GM03348 (cell line): ENCODE measurements at regions not wholly inside any gene's neighbourhood (a gene's known extent, or its start where the extent isn't known, plus 50 kb on each side); places are given as distances from the start of the nearest gene placed in this dataset.
"Not testable (repeated sequence)": the region's sequence is repeated elsewhere in the genome, so short reads cannot be mapped to it uniquely, and the experiment has no call there.

Experiments
- DNase-seq: peaks from one replicate; pipeline ENCODE4 v3.0.0; 2012; ENCODE audit warnings: low spot score

GRCh38 chr13:108077284-108077683, 138.1 kb downstream of the LIG4 start:
- no peak for DNase-seq

DNA sequence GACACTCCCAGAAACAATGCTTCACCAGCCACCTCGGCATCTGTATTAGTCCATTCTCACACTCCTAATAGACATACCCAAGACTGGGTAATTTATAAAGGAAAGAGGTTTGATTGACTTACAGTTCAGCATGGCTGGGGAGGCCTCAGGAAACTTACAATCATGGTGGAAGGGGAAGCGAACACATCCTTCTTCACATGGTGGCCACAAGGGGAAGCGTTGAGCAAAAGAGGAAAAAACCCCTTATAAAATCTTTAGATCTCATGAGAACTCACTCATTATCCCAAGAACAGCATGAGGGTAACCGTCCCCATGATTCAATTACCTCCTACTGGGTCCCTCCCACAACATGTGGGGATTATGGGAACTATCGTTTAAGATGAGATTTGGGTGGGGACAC, 140.9 kb downstream of the LIG4 start:
- DNase-seq, result not testable (repeated sequence)

GRCh38 chr13:108070925-108071324, 144.4 kb downstream of the LIG4 start:
- DNase-seq, result no peak

DNA sequence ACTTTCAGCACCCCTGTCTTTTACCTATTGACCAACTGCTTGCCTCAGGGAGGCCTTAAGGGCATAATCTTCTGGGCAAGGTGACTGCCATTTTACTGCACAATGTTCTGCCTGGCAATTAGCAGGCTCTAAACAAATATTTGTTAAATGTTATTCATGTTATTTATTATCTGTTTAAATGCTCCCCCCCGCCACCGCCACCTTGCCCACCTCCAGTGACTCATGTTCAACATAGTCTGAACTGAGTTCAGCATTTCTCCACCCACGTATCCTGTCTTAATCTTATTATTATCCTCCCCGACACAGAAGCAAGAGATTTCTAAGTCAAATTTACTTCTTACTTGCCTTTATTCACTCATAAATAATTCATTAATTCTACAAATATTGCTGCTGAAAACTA, 144.8 kb downstream of the LIG4 start:
- no peak for DNase-seq

DNA sequence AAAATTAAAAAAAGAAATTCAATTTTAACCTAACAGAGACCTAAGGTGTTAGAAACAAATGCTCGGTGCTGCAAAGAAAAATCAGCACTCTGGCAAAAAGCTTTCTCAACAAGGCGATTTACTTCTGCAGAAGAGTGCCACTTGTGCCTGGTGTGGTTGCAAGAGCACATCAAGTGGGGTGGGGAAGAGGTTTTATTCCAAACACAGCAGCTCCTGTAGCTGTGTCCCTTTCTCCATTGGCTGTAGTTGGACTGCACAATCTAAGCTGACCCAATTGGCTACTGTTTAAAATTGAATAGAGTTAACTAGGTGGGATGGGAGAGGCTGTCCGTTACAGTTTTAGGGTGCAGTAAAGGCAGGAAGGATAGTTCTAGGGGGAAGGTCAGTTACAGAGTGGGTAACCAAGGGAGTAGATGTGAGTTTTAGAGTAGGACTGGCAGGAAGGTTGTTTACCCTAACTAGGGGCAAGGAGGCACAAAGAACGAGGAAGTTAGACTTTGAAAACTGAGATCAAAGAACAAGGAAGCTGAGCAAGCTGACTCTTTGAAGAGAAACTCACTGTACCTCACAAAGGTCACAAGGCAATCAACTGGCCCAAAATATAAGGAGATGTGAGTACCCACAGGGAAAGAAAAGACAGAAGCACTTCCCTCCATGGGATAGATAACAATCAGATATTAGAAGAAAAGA, 145.7 kb downstream of the LIG4 start:
- DNase-seq, result no peak

DNA sequence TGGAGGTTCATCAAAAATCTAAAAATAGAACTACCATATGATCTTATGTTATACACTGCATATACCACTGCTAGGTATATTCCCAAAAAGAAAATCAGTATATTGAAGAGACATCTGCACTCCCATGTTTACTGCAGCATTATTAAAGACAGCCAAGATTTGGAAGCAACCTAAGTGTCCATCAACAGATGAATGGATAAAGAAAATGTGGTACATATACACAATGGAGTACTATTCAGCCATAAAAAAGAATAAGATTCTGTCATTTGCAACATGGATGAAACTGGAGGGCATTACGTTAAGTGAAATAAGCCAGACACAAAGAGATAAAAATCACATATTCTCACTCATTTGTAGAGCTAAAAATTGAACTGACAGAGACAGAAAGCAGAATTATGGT, 151.0 kb downstream of the LIG4 start:
- not testable (repeated sequence) for DNase-seq

- no peak for DNase-seq
Observed at GRCh38 chr13:108060111-108060510, 155.2 kb downstream of the LIG4 start.

DNA sequence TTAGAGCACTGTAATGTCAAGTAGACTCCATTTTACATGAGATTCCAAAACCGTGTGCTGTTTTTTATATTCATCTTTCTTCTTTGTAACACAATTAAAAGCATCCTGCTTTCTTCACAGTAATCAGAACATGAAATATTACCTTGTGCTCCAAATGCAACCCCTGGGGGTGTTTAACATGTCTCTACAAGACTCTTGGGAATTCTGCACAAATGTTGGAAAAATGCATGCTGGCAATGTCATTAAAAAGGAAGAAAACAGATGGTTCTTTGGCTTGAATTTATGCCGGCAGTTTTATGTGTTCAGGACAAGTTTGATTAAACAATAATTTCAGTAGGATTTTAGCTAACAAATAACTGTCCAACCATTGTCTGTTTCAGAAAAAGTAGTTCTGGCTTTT, 159.1 kb downstream of the LIG4 start:
- DNase-seq, result no peak

DNA sequence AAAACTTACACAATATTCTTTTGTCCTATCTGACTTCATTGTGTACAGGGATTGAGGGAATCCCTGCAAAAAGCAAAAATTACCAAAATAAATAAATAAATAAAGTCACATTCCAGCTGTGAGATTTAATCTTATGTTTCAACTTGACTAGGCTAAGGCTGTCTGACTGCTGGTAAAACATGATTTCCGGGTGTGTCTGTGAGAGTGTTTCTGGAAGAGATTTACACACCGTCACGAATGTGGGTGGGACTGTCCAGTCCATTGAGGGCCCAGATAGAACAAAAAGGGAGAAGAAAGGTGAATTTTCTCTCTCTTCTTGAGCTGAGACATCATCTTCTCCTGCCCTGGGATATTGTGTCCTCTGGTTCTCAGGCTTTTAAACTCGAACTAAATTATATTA, 166.1 kb downstream of the LIG4 start:
- no peak for DNase-seq

DNA sequence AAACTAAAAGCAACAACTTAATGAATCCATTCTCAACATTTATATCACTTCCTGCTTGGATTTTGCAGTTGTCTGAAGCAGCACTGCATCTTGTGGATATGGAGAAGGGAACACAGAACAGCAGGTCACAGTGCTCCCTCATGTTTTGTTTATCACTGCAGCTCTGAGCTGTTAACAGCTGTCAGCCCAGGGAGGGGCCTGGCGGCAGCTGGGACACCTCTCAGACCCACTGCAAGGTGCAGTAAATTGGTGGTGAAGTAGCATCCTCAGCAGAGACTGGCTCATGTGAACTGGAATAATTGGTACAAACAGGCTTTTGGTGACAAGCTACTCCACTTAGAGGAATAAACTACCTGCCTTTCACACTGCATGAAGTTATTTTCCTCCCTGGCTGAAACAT, 170.4 kb downstream of the LIG4 start:
- no peak for DNase-seq

DNA sequence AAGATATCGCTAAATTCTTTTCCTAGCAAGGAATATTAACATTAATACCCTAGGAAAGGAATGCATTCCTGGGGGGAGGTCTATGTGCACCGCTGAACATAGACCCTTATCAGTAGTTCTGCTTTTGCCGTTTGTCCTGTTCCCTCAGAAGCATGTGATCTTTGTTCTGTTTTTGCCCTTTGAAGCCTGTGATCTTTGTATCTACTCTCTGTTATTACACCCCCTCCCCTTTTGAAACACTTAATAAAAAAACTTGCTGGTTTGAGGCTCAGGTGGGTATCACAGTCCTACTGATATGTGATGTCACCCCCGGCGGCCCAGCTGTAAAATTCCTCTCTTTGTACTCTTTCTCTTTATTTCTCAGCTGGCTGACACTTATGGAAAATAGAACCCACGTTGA, 172.5 kb downstream of the LIG4 start:
- DNase-seq, result not testable (repeated sequence)

- DNase-seq, result no peak
Observed at GRCh38 chr13:108037348-108037747, 178.0 kb downstream of the LIG4 start.

DNA sequence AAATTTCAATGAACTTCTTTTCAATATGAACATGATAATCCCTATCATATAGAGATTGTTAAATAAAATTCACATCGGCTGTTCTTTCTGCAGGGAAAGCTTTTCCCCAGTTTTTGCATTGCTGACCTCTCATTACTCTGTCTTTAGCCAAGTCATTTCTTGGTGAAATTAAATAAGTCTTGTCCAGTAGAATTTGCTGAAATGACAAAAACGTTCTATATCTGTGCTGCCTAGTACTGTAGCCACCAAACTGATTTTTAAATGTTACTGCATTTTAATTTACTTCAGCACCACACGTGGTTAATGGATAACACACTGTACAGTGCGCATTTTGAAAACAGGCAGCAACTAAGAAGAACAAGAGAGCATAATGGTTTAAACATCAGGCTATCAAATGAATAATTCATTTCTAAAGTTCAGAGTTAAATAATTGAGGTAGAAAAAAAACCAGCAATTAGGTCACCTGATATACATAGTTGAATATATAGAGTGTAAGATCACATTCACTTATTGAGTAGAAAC, 178.9 kb downstream of the LIG4 start:
- DNase-seq, result no peak

DNA sequence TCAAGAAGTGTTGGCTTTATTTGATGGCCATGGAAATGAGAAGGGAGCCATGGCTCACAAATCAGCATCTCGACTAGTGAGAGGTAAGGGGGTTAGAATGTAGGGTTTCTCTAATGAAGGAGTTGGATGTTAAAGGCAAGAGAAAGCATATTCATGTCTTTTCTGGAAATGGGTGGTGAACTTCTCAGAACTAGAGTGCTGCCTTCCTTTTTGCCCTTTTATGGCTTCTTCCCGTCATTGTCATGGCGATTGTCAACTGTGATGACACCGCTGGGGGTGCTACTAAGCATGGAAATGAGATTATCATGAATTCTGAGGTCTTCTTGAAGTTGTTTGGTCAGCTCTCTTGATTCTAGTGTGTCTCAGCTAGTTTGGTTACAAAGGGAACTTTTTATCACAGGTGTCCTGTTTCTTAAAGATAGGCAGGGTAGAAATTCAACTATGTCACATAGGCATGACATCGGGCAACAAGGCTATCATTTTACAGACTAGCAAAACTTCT, 180.4 kb downstream of the LIG4 start:
- no peak for DNase-seq

DNA sequence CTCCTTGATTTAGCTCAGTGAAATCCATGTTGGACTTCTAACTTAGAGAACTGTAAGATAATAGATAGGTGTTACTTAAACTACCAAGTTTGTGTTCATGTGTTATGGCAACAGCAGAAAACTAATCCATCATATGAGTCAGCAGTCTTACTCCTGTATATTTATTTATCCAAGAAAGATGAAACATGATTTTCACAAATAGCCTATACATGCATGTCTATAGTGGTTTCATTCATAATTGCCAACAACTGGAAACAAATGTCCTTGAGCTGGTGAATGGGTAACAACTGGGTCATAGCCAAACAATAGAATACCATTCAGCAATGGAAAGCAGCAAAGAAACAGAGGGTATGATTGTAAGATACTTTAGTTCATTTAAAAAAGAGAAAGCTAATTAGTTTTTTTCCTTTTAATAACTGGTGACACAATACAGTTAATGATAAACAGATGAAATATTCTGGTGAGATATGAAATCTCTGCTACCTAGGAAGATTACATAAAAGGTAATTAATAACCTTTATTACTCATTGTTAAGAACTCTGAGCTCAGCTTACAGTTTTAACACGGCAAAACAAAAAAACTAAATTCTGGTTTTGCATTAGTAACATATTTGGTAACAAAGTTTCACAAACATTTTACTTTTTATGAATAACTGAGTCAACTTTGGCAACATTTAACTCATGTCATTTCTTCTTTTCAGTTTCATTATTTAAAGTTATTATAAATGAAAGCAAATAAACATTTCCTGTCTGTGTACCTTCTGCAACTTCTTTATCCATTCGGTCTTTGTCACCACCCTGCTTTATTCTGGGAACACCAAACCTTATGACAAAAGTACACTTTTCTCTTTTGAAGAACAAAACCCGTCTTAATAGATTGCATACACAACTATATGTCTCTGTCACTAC, 181.3 kb downstream of the LIG4 start:
- no peak for DNase-seq

- DNase-seq, result no peak
Observed at GRCh38 chr13:108031865-108032264, 183.5 kb downstream of the LIG4 start.

GRCh38 chr13:108030769-108031168, 184.6 kb downstream of the LIG4 start:
- no peak for DNase-seq

DNA sequence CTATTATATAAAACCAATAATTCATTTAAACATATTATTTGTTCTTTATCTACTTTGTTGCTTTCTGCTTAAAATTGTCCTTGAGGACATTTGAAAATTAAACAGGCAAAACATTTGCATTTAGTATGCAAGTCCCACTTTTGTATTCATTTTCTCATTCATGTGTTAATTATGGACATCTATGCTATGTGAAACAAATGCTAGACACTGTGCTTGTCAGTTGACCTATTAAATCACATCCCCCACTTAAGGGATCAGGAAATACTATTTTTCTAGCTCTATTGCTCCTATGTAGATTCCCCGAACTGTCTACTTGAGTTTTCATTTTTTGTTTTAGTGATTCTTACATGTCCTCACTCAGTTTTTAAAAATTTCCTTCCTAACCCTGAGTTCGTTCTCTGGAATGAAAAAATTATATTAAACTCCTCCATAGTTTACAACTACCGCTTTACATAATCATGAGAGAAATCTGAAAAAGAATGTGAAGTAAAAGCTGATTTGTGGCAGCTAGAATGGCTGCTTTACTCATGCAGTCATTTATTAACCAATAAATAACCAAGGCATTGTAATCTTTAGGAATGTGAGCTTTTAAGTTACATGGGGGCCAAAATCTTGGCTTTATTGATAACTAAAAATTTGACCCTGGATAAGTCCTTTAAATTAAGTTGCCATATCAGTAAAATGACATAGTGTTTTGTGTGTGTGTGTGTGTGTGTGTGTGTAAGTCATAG, 188.5 kb downstream of the LIG4 start:
- no peak for DNase-seq

DNA sequence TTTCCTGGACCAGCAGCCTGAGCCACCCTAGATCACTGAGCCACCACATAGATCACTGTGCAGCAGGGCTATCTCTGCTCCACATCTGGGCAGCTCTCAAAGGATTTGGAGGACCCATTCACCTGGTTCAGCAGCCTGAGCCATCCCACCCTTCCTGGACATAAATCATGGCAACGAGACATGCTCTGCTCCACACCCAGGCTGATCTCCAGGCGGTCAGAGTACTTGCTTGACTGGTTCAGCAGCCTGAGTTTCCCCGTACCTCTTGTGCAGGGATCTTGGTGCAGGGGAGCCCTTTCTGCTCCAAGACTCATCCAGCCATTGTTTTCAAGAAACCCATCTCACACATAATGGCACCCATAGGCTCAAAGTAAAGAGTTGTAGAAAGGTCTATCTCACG, 195.3 kb downstream of the LIG4 start:
- DNase-seq, result no peak

- no peak for DNase-seq
Observed at GRCh38 chr13:108018371-108018870, 196.9 kb downstream of the LIG4 start.

DNA sequence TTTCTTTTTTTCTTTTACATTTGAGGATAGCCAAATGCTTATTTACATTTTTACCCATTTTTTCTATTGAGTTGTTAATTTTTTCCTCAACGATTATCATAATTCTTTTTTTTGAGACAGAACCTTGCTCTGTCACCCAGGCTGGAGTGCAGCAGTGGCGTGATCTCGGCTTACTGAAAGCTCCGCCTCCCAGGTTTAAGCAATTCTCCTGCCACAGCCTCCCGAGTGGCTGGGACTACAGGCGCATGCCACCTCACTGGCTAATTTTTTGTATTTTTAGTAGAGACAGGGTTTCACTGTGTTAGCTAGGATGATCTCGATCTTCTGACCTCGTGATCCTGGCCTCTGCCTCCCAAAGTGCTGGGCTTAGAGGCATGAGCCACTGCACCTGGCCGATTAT, 208.7 kb downstream of the LIG4 start:
- DNase-seq, result no peak

DNA sequence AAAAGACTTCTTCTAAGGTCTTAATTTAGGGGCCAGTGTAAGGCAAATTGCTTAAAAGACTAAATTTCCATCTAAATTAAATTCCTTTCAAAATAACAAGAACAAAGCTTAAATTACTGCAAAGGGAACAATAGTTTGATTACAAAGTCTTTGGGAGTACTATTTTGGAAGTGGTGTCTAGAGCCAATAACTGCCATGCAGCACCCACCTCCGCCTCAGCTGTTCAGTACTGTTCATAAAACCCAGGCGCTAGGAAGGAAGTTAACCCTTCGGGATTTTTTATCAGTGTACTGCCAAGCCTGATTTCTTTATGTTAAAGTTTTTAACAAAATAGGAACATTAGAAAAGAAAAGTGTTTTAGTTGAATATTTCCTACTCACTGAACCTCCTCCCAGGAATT, 210.1 kb downstream of the LIG4 start:
- DNase-seq, result no peak
